ENCODE measurements at regions not wholly inside any gene's neighbourhood (a gene's known extent, or its start where the extent isn't known, plus 50 kb on each side); places are given as distances from the start of the nearest gene placed in this dataset.

- TF ChIP-seq CTCF (IDR thresholded peaks at IDR 0.05) = no peak
- no peak for TF ChIP-seq POLR2A (IDR thresholded peaks at IDR 0.05)
Measured at GRCh38 chr1:118739501-118739900, 248.6 kb downstream of the TBX15 start.

Data from esophagus squamous epithelium (tissue), 4 donors.